Choroid plexus epithelial cell (primary cell): ENCODE measurements at regions not wholly inside any gene's neighbourhood (a gene's known extent, or its start where the extent isn't known, plus 50 kb on each side); places are given as distances from the start of the nearest gene placed in this dataset.

Experiments
- DNase-seq: peaks from one replicate; pipeline ENCODE4 v3.0.0-alpha.2; 2010; ENCODE audit warnings: low read depth
- H3K4me3 ChIP-seq: 2 replicates; pipeline ENCODE4 v1.5.1; 2011; ENCODE audit warnings: low read depth, mild to moderate bottlenecking, control low read depth, low read length, moderate library complexity
- TF ChIP-seq, protein P1 (sequence below): conservative IDR thresholded peaks from 2 replicates; pipeline ENCODE4 v1.5.1; 2011; ENCODE audit warnings: low read depth, mild to moderate bottlenecking, control low read depth, inconsistent platforms, low read length, moderate library complexity

DNA sequence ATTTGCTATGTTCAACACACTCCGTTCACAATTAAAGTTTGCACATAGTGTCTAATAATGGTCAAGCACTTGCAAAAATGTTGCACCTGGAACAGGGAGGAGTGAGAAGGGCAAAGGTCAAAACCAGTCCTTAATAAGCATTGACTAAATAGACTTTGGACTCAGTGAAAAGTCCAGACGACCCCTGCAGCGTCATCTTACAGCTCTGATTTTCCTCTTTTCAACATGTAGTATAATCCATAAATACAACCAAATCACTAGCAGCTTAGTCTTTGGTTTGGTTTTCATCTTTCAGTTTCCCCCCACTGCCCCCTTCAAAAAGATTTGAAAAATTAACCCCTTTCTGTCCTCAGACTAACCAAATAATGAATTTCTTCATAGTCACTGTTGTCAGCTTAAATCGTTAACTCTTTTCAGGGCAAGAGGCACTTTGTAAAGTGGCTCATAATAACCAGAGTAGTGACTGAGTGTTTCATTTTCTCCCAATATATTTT, 290.3 kb downstream of the PTPRC start:
- TF ChIP-seq, protein P1, sequence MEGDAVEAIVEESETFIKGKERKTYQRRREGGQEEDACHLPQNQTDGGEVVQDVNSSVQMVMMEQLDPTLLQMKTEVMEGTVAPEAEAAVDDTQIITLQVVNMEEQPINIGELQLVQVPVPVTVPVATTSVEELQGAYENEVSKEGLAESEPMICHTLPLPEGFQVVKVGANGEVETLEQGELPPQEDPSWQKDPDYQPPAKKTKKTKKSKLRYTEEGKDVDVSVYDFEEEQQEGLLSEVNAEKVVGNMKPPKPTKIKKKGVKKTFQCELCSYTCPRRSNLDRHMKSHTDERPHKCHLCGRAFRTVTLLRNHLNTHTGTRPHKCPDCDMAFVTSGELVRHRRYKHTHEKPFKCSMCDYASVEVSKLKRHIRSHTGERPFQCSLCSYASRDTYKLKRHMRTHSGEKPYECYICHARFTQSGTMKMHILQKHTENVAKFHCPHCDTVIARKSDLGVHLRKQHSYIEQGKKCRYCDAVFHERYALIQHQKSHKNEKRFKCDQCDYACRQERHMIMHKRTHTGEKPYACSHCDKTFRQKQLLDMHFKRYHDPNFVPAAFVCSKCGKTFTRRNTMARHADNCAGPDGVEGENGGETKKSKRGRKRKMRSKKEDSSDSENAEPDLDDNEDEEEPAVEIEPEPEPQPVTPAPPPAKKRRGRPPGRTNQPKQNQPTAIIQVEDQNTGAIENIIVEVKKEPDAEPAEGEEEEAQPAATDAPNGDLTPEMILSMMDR: no peak
- DNase-seq: no peak
- H3K4me3 ChIP-seq: no peak overlapping the region

DNA sequence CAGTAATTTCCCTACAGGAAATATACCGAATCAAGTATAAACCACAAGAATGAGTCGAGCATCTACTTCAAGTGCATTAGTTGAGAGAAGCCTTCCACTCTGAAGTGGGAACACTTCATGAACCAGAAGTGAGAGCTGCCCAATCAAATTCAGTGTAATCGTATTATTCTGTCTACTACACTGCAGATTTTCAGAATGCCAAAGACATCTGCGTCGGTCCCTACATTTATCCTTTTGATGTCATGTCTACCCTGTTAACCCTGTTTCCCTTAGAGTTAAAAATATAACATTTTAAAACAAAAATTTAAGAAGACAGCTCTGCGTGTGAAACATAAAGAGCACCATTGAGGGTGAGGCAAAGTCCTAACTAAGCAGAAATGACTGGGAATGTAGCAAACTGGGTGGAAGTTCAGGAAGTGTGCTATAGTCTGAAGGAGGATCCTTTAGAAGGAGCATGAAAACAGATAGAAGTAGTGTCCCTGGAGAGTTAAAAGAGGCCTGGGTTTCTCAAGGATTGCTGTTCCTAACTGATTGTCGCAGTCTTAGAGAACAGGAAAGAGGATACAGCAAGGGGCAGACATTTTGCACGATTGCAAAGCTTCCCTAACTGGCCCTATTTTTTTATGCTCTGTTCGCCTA, 291.2 kb downstream of the PTPRC start:
- TF ChIP-seq, protein P1: no peak
- DNase-seq: peak; percentile 69
- peak overlapping the region; percentile 25 for H3K4me3 ChIP-seq

DNA sequence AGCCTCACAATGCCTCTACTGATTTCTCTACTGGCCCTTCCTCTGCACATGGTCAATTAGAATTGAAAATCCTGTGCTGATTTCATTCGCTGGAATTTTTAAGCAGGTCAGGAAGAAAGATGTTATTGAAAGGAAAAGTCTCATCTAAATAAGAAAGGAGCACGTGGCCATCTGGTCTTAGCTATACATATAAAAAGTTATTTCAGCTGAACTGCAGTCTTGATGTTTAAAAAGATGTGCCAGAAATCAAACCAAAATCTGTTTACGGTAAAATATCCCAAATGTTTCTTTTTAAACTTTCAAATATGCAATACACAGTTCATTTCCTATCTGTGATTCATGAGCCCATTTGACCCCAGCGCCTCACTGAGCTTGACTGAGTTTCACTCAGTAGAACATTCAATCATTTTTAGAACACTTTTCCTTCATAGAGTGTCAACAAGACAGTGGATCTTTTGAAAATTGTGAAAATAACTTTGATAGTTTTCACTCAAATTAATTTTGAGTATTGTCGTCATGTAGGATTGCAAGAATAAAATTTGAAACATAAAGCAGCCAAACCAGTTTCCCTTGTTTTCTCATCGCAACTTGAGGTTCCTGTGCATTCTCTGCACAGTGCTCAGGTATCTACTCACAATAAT, 293.6 kb downstream of the PTPRC start:
- DNase-seq: peak; percentile 37
- peak overlapping the region; percentile 13 for H3K4me3 ChIP-seq
- TF ChIP-seq, protein P1: no peak

DNA sequence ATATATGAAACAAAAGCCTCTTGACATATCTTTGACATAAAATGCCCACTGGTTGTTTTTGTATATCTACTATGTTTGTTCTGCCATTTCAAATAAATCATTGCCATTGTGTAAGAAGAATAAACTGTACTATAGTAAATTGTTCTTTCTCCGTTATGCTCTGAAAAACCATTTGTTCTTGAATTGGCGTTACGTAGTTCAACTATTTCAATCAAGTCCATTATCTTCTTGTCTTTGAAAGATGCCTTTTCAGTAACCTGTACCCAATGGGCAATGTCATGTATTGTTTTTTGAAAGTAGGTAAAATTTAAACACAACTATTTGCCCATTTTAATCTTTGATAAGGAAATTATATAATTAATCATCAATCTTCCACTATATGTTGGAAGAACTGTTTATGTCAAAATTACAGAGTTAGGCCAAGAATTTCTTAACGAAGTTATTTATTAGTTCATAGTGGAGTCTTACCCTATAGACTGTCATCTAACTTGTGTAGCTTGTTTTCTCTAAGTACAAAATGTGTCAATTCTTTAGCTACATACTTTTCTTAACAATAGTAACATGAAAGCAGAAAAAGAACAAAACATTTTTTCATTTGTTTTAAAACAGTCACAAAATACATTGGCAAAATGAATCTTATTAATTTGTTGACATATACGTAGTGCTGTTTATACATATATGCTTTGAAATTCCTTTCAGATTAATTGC, 294.8 kb downstream of the PTPRC start:
- TF ChIP-seq, protein P1: no peak
- peak overlapping the region; percentile 68 for H3K4me3 ChIP-seq
- DNase-seq: no peak

DNA sequence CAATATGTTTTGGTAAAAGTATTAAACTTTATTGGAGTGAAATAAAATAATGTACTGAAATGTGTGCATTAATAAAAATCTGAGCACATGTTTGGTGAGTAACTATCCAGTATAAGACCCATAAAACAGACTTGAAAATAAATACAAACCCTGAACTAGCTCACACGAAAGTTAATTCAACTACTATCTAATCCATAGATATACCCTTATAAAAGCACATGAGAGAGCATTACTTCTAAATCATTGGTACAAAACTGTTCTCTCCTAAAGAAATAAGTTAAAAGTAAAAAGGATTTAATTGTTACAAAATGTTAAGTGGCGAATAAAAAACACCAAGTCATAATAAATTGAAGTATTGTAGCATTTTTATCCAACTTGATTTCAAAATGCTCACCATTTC, 295.6 kb downstream of the PTPRC start:
- H3K4me3 ChIP-seq: peak overlapping the region; percentile 68
- TF ChIP-seq, protein P1: no peak
- no peak for DNase-seq

DNA sequence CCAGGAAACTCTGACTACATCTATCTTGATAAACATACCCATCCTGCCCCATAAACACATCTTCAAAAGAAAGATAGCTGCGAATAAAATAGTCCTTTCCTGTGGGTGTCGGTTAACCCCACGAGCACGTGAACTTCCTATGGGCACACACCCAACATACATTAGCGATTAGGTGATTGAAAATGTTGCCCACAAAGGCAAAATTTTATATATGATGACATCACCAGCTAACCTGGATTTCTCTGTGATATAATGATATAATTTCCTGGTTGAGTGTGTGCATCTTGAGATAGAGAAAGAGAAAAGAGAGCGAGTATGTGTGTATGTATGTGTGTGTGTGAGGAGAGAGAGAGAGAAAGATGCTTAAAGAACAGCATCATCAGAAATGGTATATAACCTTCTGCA, 296.1 kb downstream of the PTPRC start:
- TF ChIP-seq, protein P1: no peak
- DNase-seq: peak; percentile 58
- peak overlapping the region; percentile 68 for H3K4me3 ChIP-seq
